HepG2 (cell line): ENCODE measurements at regions not wholly inside any gene's neighbourhood (a gene's known extent, or its start where the extent isn't known, plus 50 kb on each side); places are given as distances from the start of the nearest gene placed in this dataset.

Experiments
- ARID3A ChIP-seq: IDR thresholded peaks from 2 replicates; pipeline ENCODE4 v1.6.1; 2012; ENCODE audit warnings: low read depth, low read length, improper control_type of control experiment
- CEBPG ChIP-seq: IDR thresholded peaks from 2 replicates; pipeline ENCODE4 v1.6.1; 2016
- CHCHD3 ChIP-seq: sonication (generic); formaldehyde crosslinking; IDR thresholded peaks from 2 replicates; pipeline ENCODE4 v1.8.0; 2022; ENCODE audit warnings: mild to moderate bottlenecking, missing genetic modification reagents, moderate library complexity
- DBP ChIP-seq: sonication (generic); formaldehyde crosslinking; IDR thresholded peaks from 2 replicates; pipeline ENCODE4 v1.4.0; 2020; ENCODE audit warnings: missing genetic modification reagents; ENCODE audit errors: not compliant biosample characterization
- FOXA1 ChIP-seq, 2 experiments: fragments of 450-650 bp in 1 of 2; sonication (generic) in 1 of 2; formaldehyde crosslinking in 1 of 2; IDR thresholded peaks; 2 replicates each; pipeline versions ENCODE4 v1.4.0 to v1.6.1; 2016 to 2020; ENCODE audit warnings: missing genetic modification reagents in 1 of 2
- GATA4 ChIP-seq: sonication (generic); IDR thresholded peaks from 2 replicates; pipeline ENCODE4 v1.6.1; 2016; ENCODE audit warnings: antibody characterized with exemption, low read depth, borderline replicate concordance
- MAFK ChIP-seq, 2 experiments: IDR thresholded peaks in 1 of 2; conservative IDR thresholded peaks in 1 of 2; 2 replicates each; pipeline ENCODE4 v1.6.1; 2011; ENCODE audit warnings: improper control_type of control experiment in 2 of 2, low read length in 2 of 2
- MAZ ChIP-seq, 2 experiments: sonication (generic) in 1 of 2; formaldehyde crosslinking in 1 of 2; IDR thresholded peaks; 2 replicates each; pipeline versions ENCODE4 v1.5.0 to v1.6.1; 2012 to 2020; ENCODE audit warnings: low read depth in 2 of 2, mild to moderate bottlenecking in 2 of 2, borderline replicate concordance in 1 of 2, improper control_type of control experiment in 1 of 2, low read length in 1 of 2, missing genetic modification reagents in 1 of 2, moderate library complexity in 1 of 2
- MED1 ChIP-seq: sonication (generic); formaldehyde crosslinking; IDR thresholded peaks from 2 replicates; pipeline ENCODE4 v1.4.0; 2020; ENCODE audit warnings: missing genetic modification reagents
- PHF20 ChIP-seq: sonication (generic); formaldehyde crosslinking; IDR thresholded peaks from 2 replicates; pipeline ENCODE4 v1.5.0; 2020; ENCODE audit warnings: mild to moderate bottlenecking, missing genetic modification reagents
- RBFOX2 ChIP-seq: fragments of 200-400 bp; formaldehyde crosslinking; IDR thresholded peaks from 2 replicates; pipeline ENCODE4 v1.6.1; 2017; ENCODE audit warnings: low read depth, mild to moderate bottlenecking, low read length
- SATB2 ChIP-seq: sonication (generic); formaldehyde crosslinking; IDR thresholded peaks from 2 replicates; pipeline ENCODE4 v1.5.0; 2020; ENCODE audit warnings: missing genetic modification reagents
- SOX6 ChIP-seq, 2 experiments: fragments of 450-650 bp in 1 of 2; sonication (generic) in 1 of 2; formaldehyde crosslinking in 1 of 2; IDR thresholded peaks; 2 replicates each; pipeline versions ENCODE4 v1.4.0 to v1.6.1; 2017 to 2020; ENCODE audit warnings: antibody characterized with exemption in 1 of 2, mild to moderate bottlenecking in 1 of 2, missing genetic modification reagents in 1 of 2
- TEAD2 ChIP-seq: sonication (generic); formaldehyde crosslinking; IDR thresholded peaks from 2 replicates; pipeline ENCODE4 v1.9.0; 2021; ENCODE audit warnings: missing genetic modification reagents
- TEF ChIP-seq: sonication (generic); formaldehyde crosslinking; IDR thresholded peaks from 2 replicates; pipeline ENCODE4 v1.5.0; 2020; ENCODE audit warnings: missing genetic modification reagents
- ZBTB33 ChIP-seq: sonication (generic); formaldehyde crosslinking; IDR thresholded peaks from 2 replicates; pipeline ENCODE4 v1.4.0; 2020; ENCODE audit warnings: missing genetic modification reagents
- ZBTB44 ChIP-seq: sonication (generic); formaldehyde crosslinking; IDR thresholded peaks from 2 replicates; pipeline ENCODE4 v1.4.0; 2020; ENCODE audit warnings: missing genetic modification reagents
- ZFP36L1 ChIP-seq: sonication (generic); formaldehyde crosslinking; IDR thresholded peaks from 2 replicates; pipeline ENCODE4 v1.8.0; 2022; ENCODE audit warnings: mild to moderate bottlenecking, missing genetic modification reagents, moderate library complexity
- ZNF136 ChIP-seq: sonication (generic); formaldehyde crosslinking; IDR thresholded peaks from 2 replicates; pipeline ENCODE4 v1.8.1; 2022; ENCODE audit warnings: low read depth, mild to moderate bottlenecking, moderate library complexity, missing genetic modification reagents
- ZNF33A ChIP-seq: sonication (generic); formaldehyde crosslinking; IDR thresholded peaks from 2 replicates; pipeline ENCODE4 v1.5.1; 2020; ENCODE audit warnings: missing genetic modification reagents, mild to moderate bottlenecking, moderate library complexity, borderline replicate concordance
- ZNF543 ChIP-seq: sonication (generic); formaldehyde crosslinking; IDR thresholded peaks from 2 replicates; pipeline ENCODE4 v1.4.0; 2020; ENCODE audit warnings: mild to moderate bottlenecking, missing genetic modification reagents
- ZNF83 ChIP-seq: sonication (generic); formaldehyde crosslinking; IDR thresholded peaks from 2 replicates; pipeline ENCODE4 v1.4.0; 2020; ENCODE audit warnings: missing genetic modification reagents, mild to moderate bottlenecking, borderline replicate concordance

GRCh38 chr15:67947254-67948039, 106.7 kb upstream of the PIAS1 start (continued):
- no peak for TF ChIP-seq TEF (CRISPR knock-in tag)
- no peak for TF ChIP-seq ZNF136 (CRISPR knock-in tag)
- TF ChIP-seq RBFOX2: no peak
- TF ChIP-seq CHCHD3 (CRISPR knock-in tag): no peak
- peak; percentile 14; the same call in 1 of the 2 replicates for TF ChIP-seq CEBPG
- peak; percentile 94 to 96 for TF ChIP-seq MAFK (conservative IDR thresholded peaks at IDR 0.05 in 1 of 2, IDR thresholded peaks at IDR 0.05 in 1 of 2; ENCODE audit: low read length in 2 of 2)
- no peak for TF ChIP-seq ZFP36L1
- TF ChIP-seq PHF20 (CRISPR knock-in tag): no peak
- TF ChIP-seq MAZ (IDR thresholded peaks at IDR 0.05; ENCODE audit: borderline replicate concordance, low read depth, low read length): no peak
- no peak for TF ChIP-seq MAZ (CRISPR knock-in tag; IDR thresholded peaks at IDR 0.05; ENCODE audit: low read depth)
- TF ChIP-seq ZBTB33 (CRISPR knock-in tag): no peak
- no peak for TF ChIP-seq ZNF543
- TF ChIP-seq SOX6 (IDR thresholded peaks at IDR 0.05): no peak
- TF ChIP-seq SOX6 (CRISPR knock-in tag; IDR thresholded peaks at IDR 0.05): peak; percentile 13; the same call in 1 of the 2 replicates
- no peak for TF ChIP-seq TEAD2
- TF ChIP-seq FOXA1 (IDR thresholded peaks at IDR 0.05): no peak
- TF ChIP-seq FOXA1 (CRISPR knock-in tag; IDR thresholded peaks at IDR 0.05): no peak
- TF ChIP-seq ZNF83 (CRISPR knock-in tag): no peak
- TF ChIP-seq ZBTB44 (CRISPR knock-in tag): no peak
- no peak for TF ChIP-seq GATA4
- TF ChIP-seq DBP (CRISPR knock-in tag): no peak
- no peak for TF ChIP-seq ZNF33A (CRISPR knock-in tag)
- TF ChIP-seq MED1 (CRISPR knock-in tag): 0 out of 2 replicates have a peak, but pooled peaks have one; percentile 12
- no peak for TF ChIP-seq SATB2 (CRISPR knock-in tag)
- TF ChIP-seq ARID3A: no peak
